Suprapubic skin (tissue), 4 donors: ENCODE measurements at regions not wholly inside any gene's neighbourhood (a gene's known extent, or its start where the extent isn't known, plus 50 kb on each side); places are given as distances from the start of the nearest gene placed in this dataset.
A peak's percentile ranks its signal among the peaks of the same experiment; 100 is the strongest.

Experiments used
- EP300 ChIP-seq: sonication (generic); formaldehyde crosslinking; IDR thresholded peaks from one replicate; pipeline ENCODE4 v1.6.1; 2017; ENCODE audit warnings: antibody characterized with exemption
- POLR2A ChIP-seq, 2 donors: fragments of 450-650 bp; IDR thresholded peaks; one replicate each; pipeline ENCODE4 v1.6.1; 2017; ENCODE audit warnings: antibody characterized with exemption in 2 of 2, mild to moderate bottlenecking in 2 of 2, moderate library complexity in 2 of 2
- POLR2AphosphoS5 ChIP-seq, 3 donors: sonication (generic); formaldehyde crosslinking; IDR thresholded peaks; one replicate each; pipeline ENCODE4 v1.6.1; 2017; ENCODE audit warnings: antibody characterized with exemption in 3 of 3
- TF ChIP-seq, protein P1 (sequence below), 2 donors: fragments of 200-600 bp in 1 of 2; fragments of 450-650 bp in 1 of 2; sonication (generic) in 1 of 2; IDR thresholded peaks; one replicate each; pipeline ENCODE4 v1.5.1; 2016 to 2019; ENCODE audit warnings: antibody characterized with exemption in 2 of 2, mild to moderate bottlenecking in 1 of 2, moderate library complexity in 1 of 2

DNA sequence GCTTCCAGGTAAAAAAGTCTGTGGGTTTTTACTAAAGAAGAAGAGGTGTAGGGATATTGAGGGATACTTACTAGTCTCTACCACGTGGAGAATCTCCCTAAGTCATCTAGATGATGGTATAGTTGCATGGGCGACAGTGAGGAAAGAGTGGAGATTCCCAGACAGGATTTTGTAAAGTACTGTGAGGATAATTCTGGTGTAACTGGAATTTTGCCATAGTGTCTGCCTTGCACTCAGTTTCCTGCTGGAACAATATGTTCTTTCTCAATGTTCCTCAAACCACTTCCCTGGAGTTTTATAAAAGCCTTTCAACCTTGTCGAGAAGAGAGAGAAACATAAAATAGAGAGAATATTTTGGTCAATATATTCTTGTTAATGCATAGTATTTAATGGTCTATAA is 95.1 kb upstream of the WLS start:
- TF ChIP-seq, protein P1, sequence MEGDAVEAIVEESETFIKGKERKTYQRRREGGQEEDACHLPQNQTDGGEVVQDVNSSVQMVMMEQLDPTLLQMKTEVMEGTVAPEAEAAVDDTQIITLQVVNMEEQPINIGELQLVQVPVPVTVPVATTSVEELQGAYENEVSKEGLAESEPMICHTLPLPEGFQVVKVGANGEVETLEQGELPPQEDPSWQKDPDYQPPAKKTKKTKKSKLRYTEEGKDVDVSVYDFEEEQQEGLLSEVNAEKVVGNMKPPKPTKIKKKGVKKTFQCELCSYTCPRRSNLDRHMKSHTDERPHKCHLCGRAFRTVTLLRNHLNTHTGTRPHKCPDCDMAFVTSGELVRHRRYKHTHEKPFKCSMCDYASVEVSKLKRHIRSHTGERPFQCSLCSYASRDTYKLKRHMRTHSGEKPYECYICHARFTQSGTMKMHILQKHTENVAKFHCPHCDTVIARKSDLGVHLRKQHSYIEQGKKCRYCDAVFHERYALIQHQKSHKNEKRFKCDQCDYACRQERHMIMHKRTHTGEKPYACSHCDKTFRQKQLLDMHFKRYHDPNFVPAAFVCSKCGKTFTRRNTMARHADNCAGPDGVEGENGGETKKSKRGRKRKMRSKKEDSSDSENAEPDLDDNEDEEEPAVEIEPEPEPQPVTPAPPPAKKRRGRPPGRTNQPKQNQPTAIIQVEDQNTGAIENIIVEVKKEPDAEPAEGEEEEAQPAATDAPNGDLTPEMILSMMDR (IDR thresholded peaks at IDR 0.05): no peak
- TF ChIP-seq EP300: no peak
- TF ChIP-seq POLR2A (IDR thresholded peaks at IDR 0.05): no peak
- peak in 1 of 3 donors; percentile 23 for TF ChIP-seq POLR2AphosphoS5 (IDR thresholded peaks at IDR 0.05)
